GM19238 (cell line): ENCODE measurements at regions not wholly inside any gene's neighbourhood (a gene's known extent, or its start where the extent isn't known, plus 50 kb on each side); places are given as distances from the start of the nearest gene placed in this dataset.

Source experiments
- DNase-seq: peaks from one replicate; pipeline ENCODE4 v3.0.0; 2011; ENCODE audit warnings: low spot score; ENCODE audit not compliant: insufficient read length

GRCh38 chr5:143693651-143694252 lies 118.2 kb upstream of the HMHB1 start:
- no peak for DNase-seq

GRCh38 chr5:143692342-143692741 lies 119.6 kb upstream of the HMHB1 start:
- DNase-seq: no peak

- DNase-seq: no peak
Measured at GRCh38 chr5:143691945-143692290, 120.0 kb upstream of the HMHB1 start.

- no peak for DNase-seq
Measured at GRCh38 chr5:143691287-143691944, 120.5 kb upstream of the HMHB1 start.

- no peak for DNase-seq
Measured at GRCh38 chr5:143687604-143688003, 124.4 kb upstream of the HMHB1 start.

- no peak for DNase-seq
Measured at GRCh38 chr5:143685246-143685815, 126.6 kb upstream of the HMHB1 start.

- no peak for DNase-seq
Measured at GRCh38 chr5:143683459-143683858, 128.5 kb upstream of the HMHB1 start.

- DNase-seq: no peak
Measured at GRCh38 chr5:143682929-143683386, 129.0 kb upstream of the HMHB1 start.

- no peak for DNase-seq
Measured at GRCh38 chr5:143682246-143682905, 129.6 kb upstream of the HMHB1 start.

- no peak for DNase-seq
Measured at GRCh38 chr5:143680672-143681259, 131.2 kb upstream of the HMHB1 start.

GRCh38 chr5:143679777-143680176 lies 132.2 kb upstream of the HMHB1 start:
- no peak for DNase-seq

GRCh38 chr5:143678148-143678905 lies 133.6 kb upstream of the HMHB1 start:
- no peak for DNase-seq

GRCh38 chr5:143677403-143677802 lies 134.6 kb upstream of the HMHB1 start:
- no peak for DNase-seq

GRCh38 chr5:143676802-143677201 lies 135.2 kb upstream of the HMHB1 start:
- no peak for DNase-seq

GRCh38 chr5:143674469-143674786 lies 137.5 kb upstream of the HMHB1 start:
- DNase-seq: no peak

- DNase-seq: no peak
Measured at GRCh38 chr5:143673676-143674468, 138.1 kb upstream of the HMHB1 start.

GRCh38 chr5:143672806-143673205 lies 139.2 kb upstream of the HMHB1 start:
- no peak for DNase-seq

- no peak for DNase-seq
Measured at GRCh38 chr5:143671674-143672569, 140.0 kb upstream of the HMHB1 start.

- DNase-seq: no peak
Measured at GRCh38 chr5:143671021-143671420, 140.9 kb upstream of the HMHB1 start.

- DNase-seq: no peak
Measured at GRCh38 chr5:143665866-143666265, 146.1 kb upstream of the HMHB1 start.
